GM18867 (cell line): ENCODE measurements at regions not wholly inside any gene's neighbourhood (a gene's known extent, or its start where the extent isn't known, plus 50 kb on each side); places are given as distances from the start of the nearest gene placed in this dataset.
"Not testable (repeated sequence)": the region's sequence is repeated elsewhere in the genome, so short reads cannot be mapped to it uniquely, and the experiment has no call there.

Experiments
- ATAC-seq: cut with Tn5 transposase; IDR thresholded peaks from one replicate; pipeline ENCODE4 v1.9.1; 2021; ENCODE audit warnings: mild to moderate bottlenecking, moderate library complexity; ENCODE audit not compliant: unreplicated experiment

DNA sequence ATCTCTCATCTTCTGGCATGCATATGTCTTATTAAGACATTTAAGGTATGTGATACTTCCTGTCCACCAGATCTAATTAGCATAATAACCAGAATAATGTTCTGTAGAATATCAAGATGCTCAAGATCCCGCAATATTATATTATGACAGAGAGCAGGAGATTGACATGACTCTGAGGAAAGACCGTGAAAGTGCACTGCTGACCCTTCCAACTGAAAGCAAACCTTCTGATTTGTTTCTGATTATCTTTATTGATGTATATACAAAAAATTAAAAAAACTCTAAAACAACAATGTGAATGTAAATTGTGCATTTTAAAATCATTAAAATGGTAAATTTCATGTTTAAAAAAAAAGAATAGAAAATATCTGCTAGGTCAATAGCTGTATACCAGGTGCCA lies 184.4 kb upstream of the TMEM45B start:
- ATAC-seq = no peak

DNA sequence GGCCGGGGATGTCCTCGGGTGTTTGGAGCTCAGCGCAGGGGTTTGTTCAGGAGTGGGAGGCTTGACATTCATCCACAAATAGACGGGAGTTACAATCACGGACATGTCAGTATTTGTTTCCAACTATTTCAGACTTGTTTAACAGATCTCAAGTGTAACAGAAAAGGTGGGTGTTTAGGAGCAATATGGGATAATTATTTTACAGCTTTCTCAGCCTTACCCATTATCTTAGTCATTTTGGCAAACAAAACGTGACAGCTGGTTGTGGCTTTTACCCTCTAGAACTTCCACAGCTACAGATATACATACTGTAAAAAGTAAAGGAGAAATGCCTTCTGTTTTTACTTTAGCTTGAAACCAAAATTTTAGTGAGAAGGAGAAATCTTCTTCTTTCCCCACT lies 178.7 kb upstream of the TMEM45B start:
- no peak for ATAC-seq

DNA sequence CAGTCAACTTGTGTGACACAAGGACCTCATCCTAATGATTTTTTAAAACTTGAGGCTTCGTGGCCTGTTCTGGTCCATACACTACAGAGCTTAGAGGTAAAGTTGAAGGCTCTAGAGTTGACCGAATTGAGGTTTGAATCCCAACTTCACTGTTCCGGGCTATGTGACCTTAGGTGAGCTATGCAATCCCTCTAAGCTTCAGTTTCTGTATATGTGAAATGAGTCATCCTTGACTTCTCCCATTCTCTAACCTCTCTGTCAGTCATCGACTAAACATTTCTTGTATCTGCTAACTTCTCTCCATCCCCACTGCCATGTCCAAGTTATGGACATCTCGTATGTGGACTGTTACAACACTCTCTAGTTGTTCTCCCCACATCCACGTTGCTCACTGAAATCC lies 178.2 kb upstream of the TMEM45B start:
- ATAC-seq = no peak

GRCh38 chr11:129637983-129638776 lies 177.5 kb upstream of the TMEM45B start:
- ATAC-seq = no peak

GRCh38 chr11:129639300-129639699 lies 176.3 kb upstream of the TMEM45B start:
- ATAC-seq = no peak

- ATAC-seq = no peak
These were observed 175.0 kb upstream of the TMEM45B start for GRCh38 chr11:129640671-129641070.

GRCh38 chr11:129643031-129643721 lies 172.5 kb upstream of the TMEM45B start:
- no peak for ATAC-seq

DNA sequence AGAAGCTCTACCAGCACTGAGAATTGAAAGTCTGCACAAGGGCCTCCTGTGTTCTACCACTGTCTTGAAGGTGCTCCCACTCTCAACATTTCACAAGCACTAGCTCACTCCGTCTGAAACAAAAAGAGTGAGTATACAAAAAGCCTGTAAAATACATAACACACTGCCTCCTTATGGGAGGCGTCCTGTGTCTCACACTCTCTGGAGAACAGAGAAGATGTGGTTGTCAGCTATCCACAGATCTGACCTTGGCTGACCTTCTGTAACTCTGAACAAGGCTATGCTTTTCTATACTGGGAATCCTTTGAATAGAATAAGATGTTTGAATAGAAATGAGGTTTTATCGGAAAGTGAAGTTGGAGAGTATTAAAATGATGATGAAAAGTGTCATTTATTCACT lies 171.3 kb upstream of the TMEM45B start:
- ATAC-seq = no peak

- no peak for ATAC-seq
These were observed 169.7 kb upstream of the TMEM45B start for GRCh38 chr11:129645943-129646342.

GRCh38 chr11:129650044-129650443 lies 165.6 kb upstream of the TMEM45B start:
- ATAC-seq = not testable (repeated sequence)

DNA sequence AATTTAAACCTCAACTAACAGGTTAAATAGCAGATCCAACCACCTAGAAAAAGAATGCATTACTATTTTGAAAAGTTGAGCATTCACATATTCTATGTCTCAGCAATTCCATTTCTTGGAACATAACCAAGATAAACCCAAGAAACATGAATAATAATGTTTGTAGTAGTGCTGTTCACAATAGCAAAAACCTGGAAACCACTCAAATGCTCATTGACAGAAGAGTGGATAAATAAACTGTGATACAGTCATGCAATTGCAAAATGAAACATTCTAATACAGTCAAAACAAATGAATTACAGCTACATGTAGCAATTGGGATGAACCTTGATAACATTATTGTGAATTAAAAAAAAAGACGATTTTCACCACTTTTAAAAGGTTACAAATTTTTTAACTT lies 162.8 kb upstream of the TMEM45B start:
- no peak for ATAC-seq

DNA sequence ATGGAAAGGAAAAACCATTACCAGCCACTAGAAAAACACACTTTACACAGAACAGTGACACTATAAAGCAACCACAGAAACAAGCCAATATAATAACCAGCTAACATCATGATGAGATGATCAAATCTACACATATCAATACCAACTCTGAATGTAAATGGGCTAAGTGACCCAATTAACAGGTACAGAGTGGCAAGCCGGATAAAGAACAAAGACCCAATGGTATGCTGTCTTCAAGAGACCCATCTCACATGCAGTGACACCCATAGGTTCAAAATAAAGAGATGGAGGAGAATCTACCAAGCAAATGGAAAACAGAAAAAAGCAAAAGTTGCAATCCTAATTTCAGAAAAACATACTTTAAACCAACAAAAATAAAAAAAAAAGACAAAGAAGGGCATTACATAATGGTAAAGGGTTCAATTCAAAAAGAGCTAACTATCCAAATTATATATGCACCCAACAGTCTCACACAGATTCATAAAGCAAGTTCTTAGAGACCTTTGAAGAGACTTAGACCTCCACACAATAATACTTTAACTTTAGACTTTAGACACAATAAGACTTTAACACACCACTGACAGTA lies 160.3 kb upstream of the TMEM45B start:
- ATAC-seq = no peak

- no peak for ATAC-seq
These were observed 157.7 kb upstream of the TMEM45B start for GRCh38 chr11:129657866-129658525.

GRCh38 chr11:129658526-129658867 lies 157.2 kb upstream of the TMEM45B start:
- ATAC-seq = no peak

DNA sequence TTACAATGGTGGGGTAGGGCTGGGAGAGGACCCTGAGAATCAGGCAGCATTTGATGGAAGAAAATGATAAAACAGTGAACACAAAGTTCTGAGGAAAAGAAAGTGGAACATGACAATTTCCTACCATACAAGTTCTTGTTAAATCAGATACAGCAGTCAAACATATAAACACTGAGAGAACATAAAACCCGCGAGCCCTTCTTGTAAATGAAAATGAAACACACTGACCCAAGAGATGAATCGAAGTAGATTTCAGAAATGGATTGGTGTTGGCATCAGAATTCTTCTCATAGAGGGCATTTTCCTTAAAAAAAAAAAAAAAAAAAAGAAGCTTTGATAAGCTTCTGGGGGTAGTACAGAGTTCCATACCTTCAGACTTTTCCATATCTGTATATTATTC lies 134.7 kb upstream of the TMEM45B start:
- ATAC-seq = no peak

DNA sequence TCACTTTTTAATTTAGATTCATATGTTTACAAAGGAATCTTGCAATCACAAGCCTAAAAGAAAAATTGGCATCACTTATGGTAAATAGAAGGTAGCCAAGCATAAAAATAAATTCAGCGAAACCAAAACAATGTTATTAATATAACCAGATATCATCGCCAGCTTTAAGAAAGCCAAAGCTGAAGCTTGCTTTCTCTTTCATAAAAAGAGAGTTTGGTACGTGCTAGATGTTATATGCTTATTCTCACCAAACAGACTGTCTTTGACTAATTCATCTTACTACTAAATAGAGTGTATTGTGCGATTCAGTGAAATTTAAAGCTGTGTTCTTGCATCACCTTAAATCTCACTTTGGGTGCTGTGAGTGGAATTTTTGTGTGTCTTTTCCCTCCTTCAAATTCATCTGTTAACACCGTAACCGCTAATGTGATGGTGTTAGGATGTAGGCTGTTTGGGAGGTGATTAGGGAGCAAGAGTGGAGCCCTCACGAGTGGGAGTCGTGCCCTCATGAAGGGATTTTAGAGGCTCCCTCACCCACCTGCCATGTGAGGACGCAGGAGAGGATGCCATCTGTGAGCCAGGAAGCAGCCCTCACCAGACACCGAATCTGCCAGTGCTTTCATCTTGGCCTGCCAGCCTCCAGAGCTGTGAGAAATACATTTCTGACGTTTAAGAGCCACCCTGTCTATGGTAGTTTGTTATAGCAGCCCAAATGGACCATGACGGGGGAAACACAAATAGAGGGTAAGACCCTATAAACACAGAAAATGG lies 134.1 kb upstream of the TMEM45B start:
- no peak for ATAC-seq

DNA sequence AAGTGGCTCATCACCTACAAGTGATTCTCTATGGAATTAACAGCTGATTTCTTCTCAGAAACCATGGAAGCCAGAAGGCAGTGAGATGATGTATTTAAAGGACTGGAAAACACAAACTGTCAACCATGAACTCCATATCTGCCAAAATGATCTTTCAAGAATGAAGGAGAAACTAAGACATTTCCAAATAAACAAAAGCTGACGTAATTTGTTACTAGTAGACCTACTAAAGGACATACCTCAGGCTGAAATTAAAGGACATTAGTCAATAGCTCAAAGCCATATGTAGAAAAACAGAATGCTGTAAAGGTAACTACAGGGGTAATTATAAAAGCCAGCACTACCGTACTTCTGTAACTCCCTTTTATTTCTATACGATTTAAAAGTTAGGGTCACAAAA lies 129.4 kb upstream of the TMEM45B start:
- ATAC-seq = no peak

- no peak for ATAC-seq
These were observed 124.5 kb upstream of the TMEM45B start for GRCh38 chr11:129691142-129691541.

DNA sequence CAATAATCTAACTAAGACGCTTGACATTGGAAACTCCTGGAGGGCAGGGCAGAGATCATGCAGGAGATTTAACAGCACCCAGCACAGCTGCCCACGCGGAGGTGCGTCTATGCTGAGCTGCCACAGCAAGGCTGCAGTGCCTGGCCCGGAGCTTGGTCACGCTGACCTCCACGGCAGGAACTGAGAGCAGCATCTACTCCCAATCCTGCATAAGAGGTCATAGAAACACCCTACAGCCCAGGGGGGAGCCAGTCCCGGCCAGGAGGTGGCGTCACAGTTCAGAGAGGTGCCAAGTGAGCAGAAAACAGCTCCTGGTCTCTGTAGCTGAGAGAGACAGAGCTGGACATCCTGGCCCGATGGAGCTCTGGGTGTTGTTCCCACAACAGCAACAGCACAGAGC lies 121.1 kb upstream of the TMEM45B start:
- no peak for ATAC-seq

DNA sequence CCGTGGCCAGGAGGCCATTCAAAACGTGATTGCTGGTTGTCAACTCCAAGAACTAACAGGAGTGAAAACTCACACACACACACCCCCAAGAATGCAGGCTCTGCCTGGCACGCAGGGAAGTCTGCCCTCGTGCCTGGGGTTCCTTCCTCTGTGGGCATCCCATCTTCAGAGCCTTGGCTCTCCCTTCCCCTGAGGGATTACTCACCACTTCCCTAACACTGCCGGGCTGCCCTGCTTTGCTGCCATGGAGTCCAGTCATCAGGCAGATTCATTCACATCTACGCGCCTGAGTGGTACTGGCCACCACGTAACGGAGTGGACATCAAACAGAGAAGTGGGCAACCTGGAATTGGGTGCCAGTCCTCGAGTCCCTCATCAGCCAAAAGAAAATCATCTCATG lies 120.7 kb upstream of the TMEM45B start:
- no peak for ATAC-seq
